ENCODE measurements at regions not wholly inside any gene's neighbourhood (a gene's known extent, or its start where the extent isn't known, plus 50 kb on each side); places are given as distances from the start of the nearest gene placed in this dataset.

- H3K36me3 ChIP-seq (ENCODE audit: insufficient read depth, low read length, poor library complexity, severe bottlenecking) = no peaks in the 10 kb centered on the region
- no TSS peak for BruUV-seq (replicated peaks)
- intact Hi-C loops (cut with micrococcal nuclease; ENCODE audit: unreplicated experiment) = no loop called here
- H3K9me3 ChIP-seq (ENCODE audit: low read depth, low read length, poor library complexity, severe bottlenecking) = no peaks in the 10 kb centered on the region
- POLR2A ChIA-PET (ENCODE audit: low non-redundant PET) = no interaction called here
- H3K4me3 ChIP-seq (ENCODE audit: low read depth, low read length, poor library complexity, severe bottlenecking) = no peak overlapping the region
- DNase-seq (ENCODE audit: low spot score) = no peak
- TF ChIP-seq EZH2 (IDR thresholded peaks at IDR 0.05; ENCODE audit: borderline replicate concordance, low read depth, low read length, poor library complexity, severe bottlenecking) (no peak), CTCF (conservative IDR thresholded peaks at IDR 0.05; ENCODE audit: low read depth, low read length) (no peak)
- CTCF ChIA-PET = no interaction called here
- H3K27me3 ChIP-seq (replicated peaks; ENCODE audit: insufficient read depth, low read depth, low read length, poor library complexity) = no peaks in the 10 kb centered on the region
- no peak overlapping the region for H3K27ac ChIP-seq (ENCODE audit: low read depth, low read length, poor library complexity, severe bottlenecking)
- no peaks in the 10 kb centered on the region for H3K4me1 ChIP-seq (ENCODE audit: insufficient read depth, low read length, poor library complexity, severe bottlenecking)
Measured at GRCh38 chr21:32143241-32143939, 135.5 kb downstream of the MIS18A start.

GRCh38 chr21:32141318-32141633 lies 137.6 kb downstream of the MIS18A start:
- BruUV-seq (replicated peaks) = no TSS peak
- H3K4me1 ChIP-seq (ENCODE audit: insufficient read depth, low read length, poor library complexity, severe bottlenecking) = no peaks in the 10 kb centered on the region
- no peak for TF ChIP-seq EZH2 (IDR thresholded peaks at IDR 0.05; ENCODE audit: borderline replicate concordance, low read depth, low read length, poor library complexity, severe bottlenecking)
- no peak for TF ChIP-seq CTCF (conservative IDR thresholded peaks at IDR 0.05; ENCODE audit: low read depth, low read length)
- ChIA-PET POLR2A (ENCODE audit: low non-redundant PET) (no interaction called here), CTCF (no interaction called here)
- no peaks in the 10 kb centered on the region for H3K9me3 ChIP-seq (ENCODE audit: low read depth, low read length, poor library complexity, severe bottlenecking)
- H3K27me3 ChIP-seq (replicated peaks; ENCODE audit: insufficient read depth, low read depth, low read length, poor library complexity) = no peaks in the 10 kb centered on the region
- no peak for DNase-seq (ENCODE audit: low spot score)
- H3K36me3 ChIP-seq (ENCODE audit: insufficient read depth, low read length, poor library complexity, severe bottlenecking) = no peaks in the 10 kb centered on the region
- H3K4me3 ChIP-seq (ENCODE audit: low read depth, low read length, poor library complexity, severe bottlenecking) = no peak overlapping the region
- intact Hi-C loops (cut with micrococcal nuclease; ENCODE audit: unreplicated experiment) = no loop called here
- no peak overlapping the region for H3K27ac ChIP-seq (ENCODE audit: low read depth, low read length, poor library complexity, severe bottlenecking)

- H3K4me1 ChIP-seq (ENCODE audit: insufficient read depth, low read length, poor library complexity, severe bottlenecking) = no peaks in the 10 kb centered on the region
- no peak for DNase-seq (ENCODE audit: low spot score)
- intact Hi-C loops (cut with micrococcal nuclease; ENCODE audit: unreplicated experiment) = no loop called here
- no peaks in the 10 kb centered on the region for H3K9me3 ChIP-seq (ENCODE audit: low read depth, low read length, poor library complexity, severe bottlenecking)
- no TSS peak for BruUV-seq (replicated peaks)
- POLR2A ChIA-PET (ENCODE audit: low non-redundant PET) = no interaction called here
- no peak for TF ChIP-seq CTCF (conservative IDR thresholded peaks at IDR 0.05; ENCODE audit: low read depth, low read length)
- no peak for TF ChIP-seq EZH2 (IDR thresholded peaks at IDR 0.05; ENCODE audit: borderline replicate concordance, low read depth, low read length, poor library complexity, severe bottlenecking)
- H3K27me3 ChIP-seq (replicated peaks; ENCODE audit: insufficient read depth, low read depth, low read length, poor library complexity) = no peaks in the 10 kb centered on the region
- CTCF ChIA-PET = no interaction called here
- no peak overlapping the region for H3K27ac ChIP-seq (ENCODE audit: low read depth, low read length, poor library complexity, severe bottlenecking)
- H3K36me3 ChIP-seq (ENCODE audit: insufficient read depth, low read length, poor library complexity, severe bottlenecking) = no peaks in the 10 kb centered on the region
- no peak overlapping the region for H3K4me3 ChIP-seq (ENCODE audit: low read depth, low read length, poor library complexity, severe bottlenecking)
Measured at GRCh38 chr21:32140604-32141317, 138.1 kb downstream of the MIS18A start.

All from A673 (cell line).